Neural progenitor cell (in vitro differentiated cells): ENCODE measurements at regions not wholly inside any gene's neighbourhood (a gene's known extent, or its start where the extent isn't known, plus 50 kb on each side); places are given as distances from the start of the nearest gene placed in this dataset.

Experiments used
- CTCF ChIP-seq: fragments of 200-600 bp; sonication (generic); IDR thresholded peaks from 2 replicates; pipeline ENCODE4 v1.5.1; 2017; ENCODE audit warnings: antibody characterized with exemption, mild to moderate bottlenecking
- EZH2phosphoT487 ChIP-seq: fragments of 200-600 bp; sonication (generic); IDR thresholded peaks from 2 replicates; pipeline ENCODE4 v1.6.1; 2017; ENCODE audit warnings: antibody characterized with exemption

- TF ChIP-seq CTCF (no peak), EZH2phosphoT487 (no peak)
These were observed 67.6 kb downstream of the FOXD1 start for GRCh38 chr5:73380710-73381589.
